ENCODE measurements at regions not wholly inside any gene's neighbourhood (a gene's known extent, or its start where the extent isn't known, plus 50 kb on each side); places are given as distances from the start of the nearest gene placed in this dataset.

- TF ChIP-seq, protein P1, sequence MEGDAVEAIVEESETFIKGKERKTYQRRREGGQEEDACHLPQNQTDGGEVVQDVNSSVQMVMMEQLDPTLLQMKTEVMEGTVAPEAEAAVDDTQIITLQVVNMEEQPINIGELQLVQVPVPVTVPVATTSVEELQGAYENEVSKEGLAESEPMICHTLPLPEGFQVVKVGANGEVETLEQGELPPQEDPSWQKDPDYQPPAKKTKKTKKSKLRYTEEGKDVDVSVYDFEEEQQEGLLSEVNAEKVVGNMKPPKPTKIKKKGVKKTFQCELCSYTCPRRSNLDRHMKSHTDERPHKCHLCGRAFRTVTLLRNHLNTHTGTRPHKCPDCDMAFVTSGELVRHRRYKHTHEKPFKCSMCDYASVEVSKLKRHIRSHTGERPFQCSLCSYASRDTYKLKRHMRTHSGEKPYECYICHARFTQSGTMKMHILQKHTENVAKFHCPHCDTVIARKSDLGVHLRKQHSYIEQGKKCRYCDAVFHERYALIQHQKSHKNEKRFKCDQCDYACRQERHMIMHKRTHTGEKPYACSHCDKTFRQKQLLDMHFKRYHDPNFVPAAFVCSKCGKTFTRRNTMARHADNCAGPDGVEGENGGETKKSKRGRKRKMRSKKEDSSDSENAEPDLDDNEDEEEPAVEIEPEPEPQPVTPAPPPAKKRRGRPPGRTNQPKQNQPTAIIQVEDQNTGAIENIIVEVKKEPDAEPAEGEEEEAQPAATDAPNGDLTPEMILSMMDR (conservative IDR thresholded peaks at IDR 0.05): no peak
- H3K27ac ChIP-seq: no peak overlapping the region
These were observed 159.2 kb downstream of the TRIM29 start for GRCh38 chr11:119978696-119979095.

DNA sequence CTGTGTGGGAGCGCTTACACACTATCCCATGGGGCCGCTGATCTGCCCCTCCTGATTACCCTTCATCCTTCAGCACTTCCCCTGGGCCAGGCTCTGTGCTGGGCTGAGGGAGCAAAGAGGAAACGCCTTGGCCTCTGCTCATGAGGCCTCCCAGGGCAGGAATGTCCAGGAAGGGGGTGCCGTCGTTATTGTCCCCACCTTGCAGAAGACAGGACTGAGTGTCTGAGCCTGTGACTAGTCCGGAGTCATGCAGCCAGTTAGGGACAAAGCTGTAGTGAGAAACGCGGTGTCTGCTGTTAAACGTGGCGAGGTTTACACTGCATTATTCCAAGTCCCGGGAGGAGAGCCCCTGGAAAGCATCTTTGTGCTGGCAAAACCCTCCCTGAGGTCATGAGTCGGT is 160.0 kb downstream of the TRIM29 start:
- TF ChIP-seq, protein P1 (conservative IDR thresholded peaks at IDR 0.05): no peak
- H3K27ac ChIP-seq: no peak overlapping the region

GRCh38 chr11:119977561-119977860 is 160.4 kb downstream of the TRIM29 start:
- H3K27ac ChIP-seq: no peak overlapping the region
- TF ChIP-seq, protein P1 (conservative IDR thresholded peaks at IDR 0.05): no peak

DNA sequence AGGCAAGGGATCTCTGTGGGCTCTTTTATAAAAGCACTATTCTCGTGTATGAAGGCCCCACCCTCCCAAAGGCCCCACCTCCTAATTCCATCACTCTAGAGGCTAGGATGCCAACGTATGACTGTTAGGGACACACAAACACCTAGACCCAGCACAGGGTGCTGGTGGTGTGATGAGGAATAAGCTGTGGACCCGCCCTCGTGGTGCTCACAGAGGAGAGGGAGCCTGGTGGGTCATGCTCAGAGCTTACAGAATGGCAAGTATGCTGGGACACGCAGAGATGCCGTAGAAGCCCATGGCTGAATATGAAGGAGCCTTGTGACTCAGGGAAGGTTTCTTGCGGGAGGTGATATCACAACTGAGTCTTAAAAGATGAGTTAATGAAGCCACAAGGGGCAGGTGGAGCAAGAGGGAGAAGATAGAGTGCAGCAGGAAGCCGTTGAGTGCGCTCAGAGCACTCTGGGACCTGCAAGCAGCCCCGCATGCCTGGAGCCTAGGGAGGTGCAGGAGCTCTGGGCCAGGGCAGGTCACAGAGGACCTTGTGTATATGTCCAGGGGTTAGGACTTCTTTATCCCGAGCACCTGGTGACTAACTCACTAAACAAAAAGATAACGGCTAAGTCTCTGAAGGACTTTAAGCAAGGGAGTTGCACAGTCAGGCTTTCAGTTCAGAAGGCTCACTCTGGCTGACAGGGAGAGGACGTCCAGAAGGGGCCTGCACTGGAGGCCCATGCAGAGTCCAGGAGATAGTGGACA is 160.9 kb downstream of the TRIM29 start:
- no peak overlapping the region for H3K27ac ChIP-seq
- TF ChIP-seq, protein P1 (conservative IDR thresholded peaks at IDR 0.05): no peak

DNA sequence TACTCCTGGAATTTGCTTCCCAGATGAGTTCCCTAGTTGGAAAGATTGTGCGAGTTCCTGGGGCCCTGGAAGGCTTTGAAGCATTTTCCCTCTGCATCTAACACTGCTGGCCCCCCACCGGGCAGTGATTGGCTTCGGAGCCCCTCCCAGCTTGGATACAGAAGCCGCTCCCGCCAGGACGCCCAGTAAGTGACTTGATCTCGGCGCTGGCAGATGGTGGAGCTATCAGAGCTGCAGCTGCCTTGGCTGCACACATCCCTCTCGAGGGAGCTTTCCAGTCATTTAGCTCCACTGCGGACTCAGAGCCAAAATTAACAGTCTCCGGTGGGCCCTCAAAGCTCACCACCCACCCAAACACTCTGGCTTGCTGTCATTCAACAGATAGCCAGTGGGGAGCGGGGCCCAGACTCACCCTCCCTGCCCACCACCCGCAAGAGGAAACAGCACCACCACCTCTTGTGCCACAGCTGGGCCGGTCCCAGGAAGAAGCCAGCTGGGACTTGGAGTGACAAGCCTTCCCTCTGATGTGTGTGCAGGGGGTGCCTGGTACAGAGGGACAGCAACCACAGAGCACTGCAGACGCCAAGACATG is 162.3 kb downstream of the TRIM29 start:
- TF ChIP-seq, protein P1 (conservative IDR thresholded peaks at IDR 0.05): no peak
- no peak overlapping the region for H3K27ac ChIP-seq

DNA sequence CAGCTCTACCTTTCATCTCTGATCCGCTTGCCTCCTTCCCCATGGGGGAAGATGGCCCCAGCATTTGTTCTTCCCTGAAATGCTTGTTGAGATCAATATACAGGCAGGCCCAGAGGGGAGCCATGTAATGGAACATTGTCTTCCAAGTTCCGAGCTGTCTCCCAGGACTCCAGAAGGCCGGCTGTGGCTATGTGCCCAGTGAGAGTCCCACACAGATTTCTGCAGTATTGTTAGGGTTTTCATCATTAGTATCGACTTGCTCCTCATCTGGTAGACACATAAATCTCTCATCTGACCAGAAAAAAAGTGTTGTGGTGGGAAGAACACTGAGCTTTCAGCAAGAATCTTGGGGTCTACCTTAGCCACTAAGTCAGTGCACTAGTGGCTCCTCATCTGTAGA is 163.4 kb downstream of the TRIM29 start:
- no peak overlapping the region for H3K27ac ChIP-seq
- TF ChIP-seq, protein P1 (conservative IDR thresholded peaks at IDR 0.05): no peak

DNA sequence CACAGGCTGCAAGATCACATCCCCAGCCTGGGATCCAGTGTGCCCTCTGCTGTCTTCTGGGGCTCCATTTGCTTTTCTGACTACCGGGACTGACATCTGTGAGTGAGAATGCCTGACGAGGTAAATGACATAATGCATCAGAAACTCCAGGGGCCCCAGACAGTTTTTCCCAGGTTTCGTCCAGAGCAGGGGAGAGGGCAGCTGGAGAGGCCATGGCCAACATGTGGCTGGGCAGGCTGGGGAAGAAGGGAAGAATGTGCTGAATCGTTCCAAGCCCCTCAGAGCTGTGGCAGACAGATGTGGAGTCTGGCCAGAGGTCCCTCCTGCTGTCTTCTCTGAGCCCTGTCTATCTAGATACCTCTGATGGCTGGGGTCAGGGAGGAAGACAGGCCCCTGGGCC is 163.9 kb downstream of the TRIM29 start:
- TF ChIP-seq, protein P1 (conservative IDR thresholded peaks at IDR 0.05): no peak
- no peak overlapping the region for H3K27ac ChIP-seq

Measured in VCaP (cell line).